ENCODE measurements at regions not wholly inside any gene's neighbourhood (a gene's known extent, or its start where the extent isn't known, plus 50 kb on each side); places are given as distances from the start of the nearest gene placed in this dataset.

GRCh38 chr4:164402554-164402953 is 351.4 kb upstream of the SMIM31 start:
- Histone ChIP-seq H3K9me3 (replicated peaks; ENCODE audit: insufficient read depth, low read length) (no peaks in the 10 kb centered on the region), H3K4me3 (ENCODE audit: low read length) (no peak overlapping the region), H4K20me1 (ENCODE audit: insufficient read depth, low read length) (no peaks in the 10 kb centered on the region), H3K79me2 (ENCODE audit: low read length) (no peaks in the 10 kb centered on the region), H2AFZ (ENCODE audit: low read length) (no peak overlapping the region), H3K9ac (ENCODE audit: low read length) (no peak overlapping the region), H3K36me3 (replicated peaks; ENCODE audit: insufficient read depth, low read length) (no peaks in the 10 kb centered on the region), H3K4me2 (ENCODE audit: low read depth, low read length) (no peak overlapping the region), H3K27me3 (replicated peaks; ENCODE audit: insufficient read depth, low read length) (no peaks in the 10 kb centered on the region), H3K9me2 (replicated peaks; ENCODE audit: insufficient read depth, low read length) (no peaks in the 10 kb centered on the region), H3K27ac (ENCODE audit: low read length) (no peak overlapping the region), H3F3A (ENCODE audit: insufficient read depth, low read length) (no peaks in the 10 kb centered on the region), H3K4me1 (ENCODE audit: low read length) (no peaks in the 10 kb centered on the region)
- TF ChIP-seq EZH2 (optimal IDR thresholded peaks at IDR 0.05; ENCODE audit: low read depth, low read length) (no peak), EZH2phosphoT487 (IDR thresholded peaks at IDR 0.05; ENCODE audit: low read length) (no peak)
- no peak for DNase-seq

GRCh38 chr4:164405774-164406173 is 348.2 kb upstream of the SMIM31 start:
- no peaks in the 10 kb centered on the region for H3F3A ChIP-seq (ENCODE audit: insufficient read depth, low read length)
- H3K27ac ChIP-seq (ENCODE audit: low read length), result no peak overlapping the region
- no peaks in the 10 kb centered on the region for H3K36me3 ChIP-seq (replicated peaks; ENCODE audit: insufficient read depth, low read length)
- no peak for TF ChIP-seq EZH2phosphoT487 (IDR thresholded peaks at IDR 0.05; ENCODE audit: low read length)
- TF ChIP-seq CTCF (IDR thresholded peaks at IDR 0.05; ENCODE audit: low read length), result no peak
- no peak for TF ChIP-seq EZH2 (optimal IDR thresholded peaks at IDR 0.05; ENCODE audit: low read depth, low read length)
- no peaks in the 10 kb centered on the region for H3K9me3 ChIP-seq (replicated peaks; ENCODE audit: insufficient read depth, low read length)
- H3K4me3 ChIP-seq (ENCODE audit: low read length), result no peak overlapping the region
- H3K4me2 ChIP-seq (ENCODE audit: low read depth, low read length), result no peak overlapping the region
- H4K20me1 ChIP-seq (ENCODE audit: insufficient read depth, low read length), result no peaks in the 10 kb centered on the region
- no peaks in the 10 kb centered on the region for H3K9me2 ChIP-seq (replicated peaks; ENCODE audit: insufficient read depth, low read length)
- H3K27me3 ChIP-seq (replicated peaks; ENCODE audit: insufficient read depth, low read length), result no peaks in the 10 kb centered on the region
- no peak overlapping the region for H3K9ac ChIP-seq (ENCODE audit: low read length)
- H2AFZ ChIP-seq (ENCODE audit: low read length), result no peak overlapping the region
- no peaks in the 10 kb centered on the region for H3K4me1 ChIP-seq (ENCODE audit: low read length)
- H3K79me2 ChIP-seq (ENCODE audit: low read length), result no peaks in the 10 kb centered on the region
- no peak for DNase-seq

GRCh38 chr4:164408831-164409230 is 345.1 kb upstream of the SMIM31 start:
- no peak for TF ChIP-seq CTCF (IDR thresholded peaks at IDR 0.05; ENCODE audit: low read length)
- no peak for TF ChIP-seq EZH2phosphoT487 (IDR thresholded peaks at IDR 0.05; ENCODE audit: low read length)
- TF ChIP-seq EZH2 (optimal IDR thresholded peaks at IDR 0.05; ENCODE audit: low read depth, low read length), result no peak
- H3K4me3 ChIP-seq (ENCODE audit: low read length), result no peak overlapping the region
- no peaks in the 10 kb centered on the region for H3F3A ChIP-seq (ENCODE audit: insufficient read depth, low read length)
- no peaks in the 10 kb centered on the region for H3K36me3 ChIP-seq (replicated peaks; ENCODE audit: insufficient read depth, low read length)
- no peaks in the 10 kb centered on the region for H3K4me1 ChIP-seq (ENCODE audit: low read length)
- H2AFZ ChIP-seq (ENCODE audit: low read length), result no peak overlapping the region
- H3K27ac ChIP-seq (ENCODE audit: low read length), result no peak overlapping the region
- DNase-seq, result no peak
- no peak overlapping the region for H3K4me2 ChIP-seq (ENCODE audit: low read depth, low read length)
- no peaks in the 10 kb centered on the region for H3K27me3 ChIP-seq (replicated peaks; ENCODE audit: insufficient read depth, low read length)
- no peaks in the 10 kb centered on the region for H4K20me1 ChIP-seq (ENCODE audit: insufficient read depth, low read length)
- no peaks in the 10 kb centered on the region for H3K9me3 ChIP-seq (replicated peaks; ENCODE audit: insufficient read depth, low read length)
- no peaks in the 10 kb centered on the region for H3K79me2 ChIP-seq (ENCODE audit: low read length)
- H3K9ac ChIP-seq (ENCODE audit: low read length), result no peak overlapping the region
- H3K9me2 ChIP-seq (replicated peaks; ENCODE audit: insufficient read depth, low read length), result no peaks in the 10 kb centered on the region

- Histone ChIP-seq H3K4me2 (ENCODE audit: low read depth, low read length) (no peak overlapping the region), H3K79me2 (ENCODE audit: low read length) (no peaks in the 10 kb centered on the region), H3F3A (ENCODE audit: insufficient read depth, low read length) (no peaks in the 10 kb centered on the region), H2AFZ (ENCODE audit: low read length) (no peak overlapping the region), H3K4me1 (ENCODE audit: low read length) (no peaks in the 10 kb centered on the region), H3K36me3 (replicated peaks; ENCODE audit: insufficient read depth, low read length) (no peaks in the 10 kb centered on the region), H3K9me3 (replicated peaks; ENCODE audit: insufficient read depth, low read length) (no peaks in the 10 kb centered on the region), H3K9me2 (replicated peaks; ENCODE audit: insufficient read depth, low read length) (no peaks in the 10 kb centered on the region), H3K27me3 (replicated peaks; ENCODE audit: insufficient read depth, low read length) (no peaks in the 10 kb centered on the region), H3K9ac (ENCODE audit: low read length) (no peak overlapping the region), H4K20me1 (ENCODE audit: insufficient read depth, low read length) (no peaks in the 10 kb centered on the region), H3K27ac (ENCODE audit: low read length) (no peak overlapping the region), H3K4me3 (ENCODE audit: low read length) (no peak overlapping the region)
- TF ChIP-seq EZH2 (optimal IDR thresholded peaks at IDR 0.05; ENCODE audit: low read depth, low read length) (no peak), EZH2phosphoT487 (IDR thresholded peaks at IDR 0.05; ENCODE audit: low read length) (no peak), CTCF (IDR thresholded peaks at IDR 0.05; ENCODE audit: low read length) (no peak)
- DNase-seq, result no peak
Observed at GRCh38 chr4:164410401-164410800, 343.5 kb upstream of the SMIM31 start.
